ENCODE measurements at regions not wholly inside any gene's neighbourhood (a gene's known extent, or its start where the extent isn't known, plus 50 kb on each side); places are given as distances from the start of the nearest gene placed in this dataset.
A peak's percentile ranks its signal among the peaks of the same experiment; 100 is the strongest.

DNA sequence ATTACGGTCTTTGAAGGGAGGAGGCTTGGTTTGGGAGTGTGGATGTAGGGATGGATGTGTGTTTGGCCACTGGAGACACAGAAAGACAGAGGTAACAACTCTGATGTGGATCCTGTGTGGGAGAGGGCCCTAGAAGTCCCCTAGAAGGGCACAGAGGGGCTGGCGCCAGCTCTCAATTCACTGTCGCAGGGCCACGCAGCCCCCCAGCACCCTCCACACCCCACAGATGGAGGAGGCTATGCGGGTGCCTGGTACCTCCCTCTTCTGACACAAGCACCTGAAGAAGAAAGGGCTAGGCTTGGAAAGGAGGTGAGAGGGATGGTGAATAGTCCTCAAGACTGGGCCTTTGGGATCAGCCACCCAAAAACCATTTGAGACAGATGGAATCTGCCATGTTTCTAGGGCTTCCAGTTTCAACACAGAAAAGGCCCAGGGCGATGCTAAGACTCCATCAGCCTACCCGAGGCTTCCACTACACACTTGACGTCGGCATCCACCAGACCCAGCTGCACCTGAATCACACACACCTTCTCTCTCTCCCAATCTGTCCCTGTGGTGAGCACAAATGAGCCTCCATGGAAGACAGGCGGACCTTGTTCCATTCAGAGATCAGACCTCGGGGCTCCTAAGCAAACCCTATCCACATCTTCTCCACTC is 413.5 kb upstream of the HS6ST1 start:
- Histone ChIP-seq H4K20me1 (ENCODE audit: insufficient read depth, poor library complexity, severe bottlenecking) (no peaks in the 10 kb centered on the region), H3K4me1 (ENCODE audit: insufficient read depth) (peaks cover 4% of the 10 kb centered on the region), H3K4me3 (no peak overlapping the region), H2AFZ (no peak overlapping the region), H3K79me2 (no peaks in the 10 kb centered on the region), H3K9me2 (replicated peaks; ENCODE audit: insufficient read depth) (no peaks in the 10 kb centered on the region), H3K4me2 (no peak overlapping the region), H3K27me3 (no peaks in the 10 kb centered on the region), H3K27ac (no peak overlapping the region), H3K36me3 (replicated peaks; ENCODE audit: insufficient read depth, low read depth) (no peaks in the 10 kb centered on the region), H3K9me3 (ENCODE audit: low read depth) (no peaks in the 10 kb centered on the region)
- WGBS (ENCODE audit: low lambda C conversion rate, missing lambda C conversion rate): 94% methylated on average over 11 of the region's 11 CpGs
- DNase-seq (ENCODE audit: low spot score): no peak
- TF ChIP-seq EZH2 (IDR thresholded peaks at IDR 0.05; ENCODE audit: borderline replicate concordance) (no peak), EZH2phosphoT487 (IDR thresholded peaks at IDR 0.05; ENCODE audit: low read depth, severe bottlenecking, unreplicated experiment) (no peak)
- TF ChIP-seq, protein P1, sequence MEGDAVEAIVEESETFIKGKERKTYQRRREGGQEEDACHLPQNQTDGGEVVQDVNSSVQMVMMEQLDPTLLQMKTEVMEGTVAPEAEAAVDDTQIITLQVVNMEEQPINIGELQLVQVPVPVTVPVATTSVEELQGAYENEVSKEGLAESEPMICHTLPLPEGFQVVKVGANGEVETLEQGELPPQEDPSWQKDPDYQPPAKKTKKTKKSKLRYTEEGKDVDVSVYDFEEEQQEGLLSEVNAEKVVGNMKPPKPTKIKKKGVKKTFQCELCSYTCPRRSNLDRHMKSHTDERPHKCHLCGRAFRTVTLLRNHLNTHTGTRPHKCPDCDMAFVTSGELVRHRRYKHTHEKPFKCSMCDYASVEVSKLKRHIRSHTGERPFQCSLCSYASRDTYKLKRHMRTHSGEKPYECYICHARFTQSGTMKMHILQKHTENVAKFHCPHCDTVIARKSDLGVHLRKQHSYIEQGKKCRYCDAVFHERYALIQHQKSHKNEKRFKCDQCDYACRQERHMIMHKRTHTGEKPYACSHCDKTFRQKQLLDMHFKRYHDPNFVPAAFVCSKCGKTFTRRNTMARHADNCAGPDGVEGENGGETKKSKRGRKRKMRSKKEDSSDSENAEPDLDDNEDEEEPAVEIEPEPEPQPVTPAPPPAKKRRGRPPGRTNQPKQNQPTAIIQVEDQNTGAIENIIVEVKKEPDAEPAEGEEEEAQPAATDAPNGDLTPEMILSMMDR (IDR thresholded peaks at IDR 0.05; ENCODE audit: poor library complexity): no peak

DNA sequence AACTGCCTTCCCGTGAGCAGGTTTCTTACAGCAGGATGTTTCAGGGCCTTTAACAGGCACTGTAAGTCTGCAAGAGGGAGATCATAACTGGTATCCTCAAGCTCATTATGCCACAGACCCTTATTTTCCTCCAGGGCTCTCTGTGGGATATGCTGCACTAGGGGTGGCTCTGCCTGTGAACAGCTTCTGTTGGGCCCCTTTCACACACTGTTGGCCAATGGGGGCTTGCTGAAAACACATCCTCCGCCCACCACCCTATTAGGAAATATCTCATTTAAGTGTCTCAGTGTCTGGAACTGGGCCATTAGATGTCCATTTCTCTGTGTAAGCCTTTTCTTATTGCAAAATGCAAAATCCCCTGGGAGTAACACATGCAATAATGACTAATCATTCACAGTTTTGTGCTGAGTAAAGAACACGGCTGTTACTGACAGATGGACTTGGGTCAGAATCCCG is 414.3 kb upstream of the HS6ST1 start:
- peak; percentile 73 for DNase-seq (ENCODE audit: low spot score)
- Histone ChIP-seq H3K36me3 (replicated peaks; ENCODE audit: insufficient read depth, low read depth) (no peaks in the 10 kb centered on the region), H3K27ac (peak overlapping the region; percentile 32), H3K4me3 (no peak overlapping the region), H2AFZ (no peak overlapping the region), H3K9me2 (replicated peaks; ENCODE audit: insufficient read depth) (no peaks in the 10 kb centered on the region), H3K9me3 (ENCODE audit: low read depth) (no peaks in the 10 kb centered on the region), H3K79me2 (no peaks in the 10 kb centered on the region), H3K4me2 (no peak overlapping the region), H4K20me1 (ENCODE audit: insufficient read depth, poor library complexity, severe bottlenecking) (no peaks in the 10 kb centered on the region), H3K27me3 (no peaks in the 10 kb centered on the region), H3K4me1 (ENCODE audit: insufficient read depth) (peaks cover 4% of the 10 kb centered on the region)
- 66% methylated on average over 4 of the region's 4 CpGs for WGBS (ENCODE audit: low lambda C conversion rate, missing lambda C conversion rate)
- TF ChIP-seq, protein P1 (IDR thresholded peaks at IDR 0.05; ENCODE audit: poor library complexity): no peak
- no peak for TF ChIP-seq EZH2 (IDR thresholded peaks at IDR 0.05; ENCODE audit: borderline replicate concordance)
- TF ChIP-seq EZH2phosphoT487 (IDR thresholded peaks at IDR 0.05; ENCODE audit: low read depth, severe bottlenecking, unreplicated experiment): no peak

DNA sequence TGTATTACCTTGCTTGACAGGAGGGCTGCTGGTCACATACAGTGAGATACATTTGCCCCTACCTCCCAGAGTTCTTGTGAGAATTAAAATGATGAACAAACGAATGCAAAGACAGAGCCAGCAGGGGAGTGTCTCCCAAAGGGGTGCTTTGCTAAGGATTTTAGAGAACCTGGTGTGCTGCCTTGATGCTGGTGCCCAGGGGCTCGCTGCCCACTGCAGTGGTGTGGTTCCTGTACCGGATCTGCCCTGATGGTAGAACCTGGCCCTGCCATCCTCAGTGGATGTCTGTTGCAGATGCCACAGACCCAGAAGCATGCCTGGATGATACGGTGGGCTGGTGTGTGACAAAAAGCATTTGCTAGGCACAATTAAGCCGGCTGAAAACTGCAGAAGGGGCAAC is 414.8 kb upstream of the HS6ST1 start:
- Histone ChIP-seq H3K36me3 (replicated peaks; ENCODE audit: insufficient read depth, low read depth) (no peaks in the 10 kb centered on the region), H3K4me3 (no peak overlapping the region), H2AFZ (no peak overlapping the region), H3K27ac (no peak overlapping the region), H3K4me2 (no peak overlapping the region), H3K9me3 (ENCODE audit: low read depth) (no peaks in the 10 kb centered on the region), H3K79me2 (no peaks in the 10 kb centered on the region), H3K9me2 (replicated peaks; ENCODE audit: insufficient read depth) (no peaks in the 10 kb centered on the region), H3K4me1 (ENCODE audit: insufficient read depth) (peaks cover 4% of the 10 kb centered on the region), H4K20me1 (ENCODE audit: insufficient read depth, poor library complexity, severe bottlenecking) (no peaks in the 10 kb centered on the region), H3K27me3 (no peaks in the 10 kb centered on the region)
- TF ChIP-seq, protein P1 (IDR thresholded peaks at IDR 0.05; ENCODE audit: poor library complexity): no peak
- no peak for TF ChIP-seq EZH2 (IDR thresholded peaks at IDR 0.05; ENCODE audit: borderline replicate concordance)
- no peak for TF ChIP-seq EZH2phosphoT487 (IDR thresholded peaks at IDR 0.05; ENCODE audit: low read depth, severe bottlenecking, unreplicated experiment)
- no peak for DNase-seq (ENCODE audit: low spot score)
- 84% methylated on average over 5 of the region's 5 CpGs for WGBS (ENCODE audit: low lambda C conversion rate, missing lambda C conversion rate)
